Common myeloid progenitor, CD34-positive (primary cell): ENCODE measurements at regions not wholly inside any gene's neighbourhood (a gene's known extent, or its start where the extent isn't known, plus 50 kb on each side); places are given as distances from the start of the nearest gene placed in this dataset.
A peak's percentile ranks its signal among the peaks of the same experiment; 100 is the strongest.

ENCODE experiments used
- CTCF ChIA-PET: fragments of 350-600 bp; sonication (Branson Sonifier 250); formaldehyde crosslinking; loops from one replicate; lab custom pipeline; 2021; ENCODE audit warnings: antibody characterized with exemption; lab: Charles Lee
- POLR2A ChIA-PET: fragments of 350-600 bp; sonication (Branson Sonifier 250); formaldehyde crosslinking; loops from one replicate; lab custom pipeline; 2021; ENCODE audit warnings: antibody characterized with exemption; lab: Charles Lee
- DNase-seq, 3 donors: peaks; one replicate each; pipeline versions ENCODE4 v3.0.0 to v3.0.0-alpha.2; 2013
- H3K27ac ChIP-seq, 2 experiments: 1 replicate in 1 of 2; 2 replicates in 1 of 2; pipeline ENCODE4 v1.7.0; 2013; ENCODE audit warnings: inconsistent platforms in 2 of 2, low read length in 2 of 2, mild to moderate bottlenecking in 2 of 2, low read depth in 1 of 2, moderate library complexity in 1 of 2; ENCODE audit not compliant: severe bottlenecking in 2 of 2, insufficient read depth in 1 of 2, poor library complexity in 1 of 2
- H3K27me3 ChIP-seq, 5 experiments: replicated peaks in 2 of 5; 1 replicate in 3 of 5; 2 replicates in 2 of 5; pipeline versions ENCODE4 v1.6.1 to v1.7.0; 2013; ENCODE audit warnings: low read length in 4 of 5, mild to moderate bottlenecking in 2 of 5, moderate library complexity in 2 of 5, inconsistent platforms in 1 of 5; ENCODE audit not compliant: insufficient read depth in 5 of 5, control insufficient read depth in 4 of 5
- H3K36me3 ChIP-seq, 4 experiments: 1 replicate in 2 of 4; 2 replicates in 2 of 4; pipeline versions ENCODE4 v1.6.1 to v1.7.0; 2013; ENCODE audit warnings: low read length in 3 of 4, control low read depth in 1 of 4, mild to moderate bottlenecking in 1 of 4; ENCODE audit not compliant: control insufficient read depth in 4 of 4, insufficient read depth in 4 of 4
- H3K4me1 ChIP-seq, 4 experiments: 1 replicate in 3 of 4; 2 replicates in 1 of 4; pipeline versions ENCODE4 v1.6.1 to v1.7.1; 2013; ENCODE audit warnings: low read length in 3 of 4, mild to moderate bottlenecking in 3 of 4, control low read depth in 1 of 4, inconsistent platforms in 1 of 4, moderate library complexity in 1 of 4; ENCODE audit not compliant: control insufficient read depth in 4 of 4, insufficient read depth in 4 of 4; ENCODE audit errors: control extremely low read depth in 1 of 4
- H3K4me3 ChIP-seq, 7 experiments: 1 replicate in 4 of 7; 2 replicates in 3 of 7; pipeline versions ENCODE4 v1.5.1 to v1.7.0; 2013; ENCODE audit warnings: mild to moderate bottlenecking in 7 of 7, low read length in 6 of 7, moderate library complexity in 6 of 7, inconsistent platforms in 2 of 7, low read depth in 2 of 7, control low read depth in 1 of 7; ENCODE audit not compliant: insufficient read depth in 4 of 7, control insufficient read depth in 1 of 7; ENCODE audit errors: extremely low read depth in 1 of 7
- H3K9me3 ChIP-seq, 5 experiments: 1 replicate in 4 of 5; 2 replicates in 1 of 5; pipeline versions ENCODE4 v1.6.1 to v1.7.1; 2013; ENCODE audit warnings: low read length in 4 of 5, mild to moderate bottlenecking in 2 of 5, inconsistent platforms in 1 of 5, low read depth in 1 of 5, moderate library complexity in 1 of 5; ENCODE audit not compliant: control insufficient read depth in 4 of 5, insufficient read depth in 2 of 5; ENCODE audit errors: control extremely low read depth in 1 of 5
- WGBS: methylation state at CpG from one replicate; pipeline ENCODE4 v1.1.5; 2013; ENCODE audit not compliant: insufficient coverage; 5-methylcytosine and 5-hydroxymethylcytosine counted together

GRCh38 chr12:78470354-78471195 lies 394.0 kb upstream of the SYT1 start:
- WGBS: 100% methylated on average over 3 of the region's 3 CpGs
- Histone ChIP-seq H3K36me3 (no peaks in the 10 kb centered on the region), H3K4me1 (no peaks in the 10 kb centered on the region), H3K27ac (no peak overlapping the region), H3K27me3 (no peaks in the 10 kb centered on the region), H3K9me3 (no peaks in the 10 kb centered on the region), H3K4me3 (no peak overlapping the region)
- CTCF ChIA-PET: interaction anchor here (0.7 to 2.1 kb wide), 2 partner anchors 10 to 114 kb away, joined by 3 to 7 read pairs; no protein-coding TSS in a partner anchor
- DNase-seq: peak; percentile 23 to 54 (median 36)
- POLR2A ChIA-PET: no interaction called here

- DNase-seq: no peak
- WGBS: no CpG with 5 or more reads among the region's 2 CpGs
- no peaks in the 10 kb centered on the region for H3K9me3 ChIP-seq
- no peaks in the 10 kb centered on the region for H3K36me3 ChIP-seq
- H3K27me3 ChIP-seq: no peaks in the 10 kb centered on the region
- peaks cover 0 to 5% (median 2%) of the 10 kb centered on the region in 4 experiments for H3K4me1 ChIP-seq
- CTCF ChIA-PET: no interaction called here
- POLR2A ChIA-PET: no interaction called here
- no peak overlapping the region for H3K4me3 ChIP-seq
- no peak overlapping the region for H3K27ac ChIP-seq
Observed at GRCh38 chr12:78473136-78473535, 391.4 kb upstream of the SYT1 start.

- Histone ChIP-seq H3K36me3 (no peaks in the 10 kb centered on the region), H3K27ac (no peak overlapping the region), H3K4me1 (peaks cover 0 to 5% (median 2%) of the 10 kb centered on the region in 4 experiments), H3K9me3 (no peaks in the 10 kb centered on the region), H3K4me3 (no peak overlapping the region), H3K27me3 (no peaks in the 10 kb centered on the region)
- WGBS: 97% methylated on average over 3 of the region's 4 CpGs
- CTCF ChIA-PET: no interaction called here
- DNase-seq: no peak
- POLR2A ChIA-PET: no interaction called here
Observed at GRCh38 chr12:78473561-78473960, 391.0 kb upstream of the SYT1 start.

- no peak for DNase-seq
- Histone ChIP-seq H3K27me3 (no peaks in the 10 kb centered on the region), H3K4me1 (no peaks in the 10 kb centered on the region), H3K27ac (no peak overlapping the region), H3K9me3 (peaks cover 0 to 2% (median 0%) of the 10 kb centered on the region in 5 experiments), H3K36me3 (no peaks in the 10 kb centered on the region), H3K4me3 (no peak overlapping the region)
- 100% methylated on average over 1 of the region's 8 CpGs for WGBS
- ChIA-PET CTCF (no interaction called here), POLR2A (interaction anchor here (0.6 kb wide), 1 partner anchor 12 kb away, joined by 3 read pairs; no protein-coding TSS in a partner anchor)
Observed at GRCh38 chr12:78483767-78484315, 380.7 kb upstream of the SYT1 start.

GRCh38 chr12:78489990-78490389 lies 374.6 kb upstream of the SYT1 start:
- H3K36me3 ChIP-seq: no peaks in the 10 kb centered on the region
- no CpG with 5 or more reads among the region's 1 CpG for WGBS
- CTCF ChIA-PET: no interaction called here

GRCh38 chr12:78490861-78491260 lies 373.7 kb upstream of the SYT1 start:
- no peaks in the 10 kb centered on the region for H3K9me3 ChIP-seq
- no peaks in the 10 kb centered on the region for H3K36me3 ChIP-seq
- no peaks in the 10 kb centered on the region for H3K4me1 ChIP-seq
- DNase-seq: no peak
- H3K27ac ChIP-seq: no peak overlapping the region
- H3K27me3 ChIP-seq: no peaks in the 10 kb centered on the region
- H3K4me3 ChIP-seq: no peak overlapping the region
- whole genome bisulfite sequencing: no CpG with 5 or more reads among the region's 1 CpG
- CTCF ChIA-PET: no interaction called here
- POLR2A ChIA-PET: no interaction called here

More at GRCh38 chr12:78489990-78490389, 374.6 kb upstream of the SYT1 start:
- no peaks in the 10 kb centered on the region for H3K9me3 ChIP-seq
- no peak overlapping the region for H3K27ac ChIP-seq
- H3K4me3 ChIP-seq: no peak overlapping the region
- POLR2A ChIA-PET: no interaction called here
- H3K4me1 ChIP-seq: no peaks in the 10 kb centered on the region
- DNase-seq: no peak
- no peaks in the 10 kb centered on the region for H3K27me3 ChIP-seq

- Histone ChIP-seq H3K27ac (no peak overlapping the region), H3K4me3 (no peak overlapping the region), H3K27me3 (no peaks in the 10 kb centered on the region), H3K36me3 (no peaks in the 10 kb centered on the region), H3K4me1 (no peaks in the 10 kb centered on the region), H3K9me3 (no peaks in the 10 kb centered on the region)
- DNase-seq: no peak
- ChIA-PET CTCF (no interaction called here), POLR2A (no interaction called here)
- no CpG with 5 or more reads among the region's 1 CpG for WGBS
Observed at GRCh38 chr12:78494911-78495310, 369.7 kb upstream of the SYT1 start.
